H1 (cell line): ENCODE measurements at regions not wholly inside any gene's neighbourhood (a gene's known extent, or its start where the extent isn't known, plus 50 kb on each side); places are given as distances from the start of the nearest gene placed in this dataset.

ENCODE experiments used
- CTCF ChIA-PET: fragments of 300-600 bp; sonication (Branson Sonifier 250); formaldehyde crosslinking; loops from one replicate; lab custom pipeline; 2021; ENCODE audit not compliant: partially characterized antibody; lab: Charles Lee
- POLR2A ChIA-PET: fragments of 300-600 bp; sonication (Branson Sonifier 250); formaldehyde crosslinking; loops from one replicate; lab custom pipeline; 2021; ENCODE audit warnings: inconsistent platforms; ENCODE audit not compliant: partially characterized antibody; lab: Charles Lee
- DNase-seq, 2 experiments: peaks; one replicate each; pipeline versions ENCODE4 v3.0.0 to v3.0.0-alpha.2; 2010 to 2022; ENCODE audit warnings: low spot score in 2 of 2, low read depth in 1 of 2, mixed read lengths in 1 of 2
- FAIRE-seq: peaks from 2 replicates; lab custom pipeline; 2011; peaks lifted over from hg19 to GRCh38; lab: Jason Lieb, UNC
- H2AFZ ChIP-seq: 2 replicates; pipeline ENCODE4 v1.8.1; 2012; ENCODE audit warnings: low read length, inconsistent platforms
- H2AK5ac ChIP-seq: 2 replicates; pipeline ENCODE4 v1.6.1; 2013; ENCODE audit warnings: low read depth, low read length
- H2BK120ac ChIP-seq: replicated peaks from 2 replicates; pipeline ENCODE3; 2013; ENCODE audit warnings: low read depth, low read length, inconsistent platforms
- H2BK12ac ChIP-seq: 2 replicates; pipeline ENCODE4 v1.6.1; 2013; ENCODE audit warnings: low read depth, low read length
- H2BK15ac ChIP-seq: 2 replicates; pipeline ENCODE4 v1.6.1; 2013; ENCODE audit warnings: low read length
- H2BK20ac ChIP-seq: 2 replicates; pipeline ENCODE4 v1.6.1; 2013; ENCODE audit warnings: low read length
- H2BK5ac ChIP-seq: 2 replicates; pipeline ENCODE4 v1.6.1; 2013; ENCODE audit warnings: low read depth, low read length
- H3K14ac ChIP-seq: 2 replicates; pipeline ENCODE4 v1.6.1; 2013; ENCODE audit warnings: inconsistent platforms; ENCODE audit not compliant: insufficient read length
- H3K18ac ChIP-seq: 2 replicates; pipeline ENCODE4 v1.6.1; 2013; ENCODE audit warnings: low read length; ENCODE audit errors: extremely low read depth
- H3K23ac ChIP-seq: 2 replicates; pipeline ENCODE4 v1.6.1; 2013; ENCODE audit warnings: inconsistent platforms; ENCODE audit not compliant: insufficient read length
- H3K23me2 ChIP-seq: 2 replicates; pipeline ENCODE4 v1.6.1; 2013; ENCODE audit warnings: low read depth, low read length
- H3K27ac ChIP-seq: 2 replicates; pipeline ENCODE4 v1.6.1; 2011; ENCODE audit warnings: low read depth, low read length, inconsistent platforms
- H3K27me3 ChIP-seq, 4 experiments: replicated peaks in 1 of 4; 1 replicate in 1 of 4; 2 replicates in 3 of 4; pipeline versions ENCODE4 v1.6.1 to v1.8.1; 2011 to 2013; ENCODE audit warnings: low read length in 3 of 4, mild to moderate bottlenecking in 3 of 4, inconsistent platforms in 2 of 4, mixed read lengths in 2 of 4, moderate library complexity in 1 of 4; ENCODE audit not compliant: control insufficient read depth in 3 of 4, insufficient read depth in 3 of 4; ENCODE audit errors: extremely low read depth in 1 of 4
- H3K36me3 ChIP-seq, 4 experiments: 2 replicates each; pipeline versions ENCODE4 v1.6.1 to v1.8.1; 2011 to 2013; ENCODE audit warnings: mild to moderate bottlenecking in 4 of 4, low read length in 3 of 4, moderate library complexity in 2 of 4, control low read depth in 1 of 4, inconsistent platforms in 1 of 4; ENCODE audit not compliant: insufficient read depth in 4 of 4, control insufficient read depth in 2 of 4
- H3K4ac ChIP-seq: replicated peaks from 2 replicates; pipeline ENCODE3; 2013; ENCODE audit warnings: low read length, low read depth, mixed read lengths, inconsistent platforms; ENCODE audit not compliant: insufficient read length
- H3K4me1 ChIP-seq, 4 experiments: replicated peaks in 1 of 4; 1 replicate in 1 of 4; 2 replicates in 3 of 4; pipeline versions ENCODE4 v1.6.1 to v1.8.1; 2011 to 2013; ENCODE audit warnings: low read length in 3 of 4, inconsistent platforms in 2 of 4, mixed read lengths in 1 of 4; ENCODE audit not compliant: insufficient read depth in 4 of 4, control insufficient read depth in 3 of 4
- H3K4me2 ChIP-seq, 2 experiments: 2 replicates each; pipeline versions ENCODE4 v1.6.1 to v1.8.1; 2011 to 2013; ENCODE audit warnings: low read depth in 2 of 2, low read length in 2 of 2, control low read depth in 1 of 2, inconsistent platforms in 1 of 2, mild to moderate bottlenecking in 1 of 2; ENCODE audit not compliant: insufficient read depth in 1 of 2
- H3K4me3 ChIP-seq, 4 experiments: fragments of 200-600, 300-600 bp in 1 of 4; sonication (generic), shearing (Covaris generic), sonication (Bioruptor Twin) in 1 of 4; 2 replicates each; pipeline versions ENCODE4 v1.5.1 to v1.8.1; 2011 to 2016; ENCODE audit warnings: low read length in 4 of 4, low read depth in 3 of 4, control low read depth in 2 of 4, inconsistent platforms in 2 of 4, mild to moderate bottlenecking in 2 of 4, mixed read lengths in 1 of 4, moderate library complexity in 1 of 4; ENCODE audit not compliant: insufficient read depth in 2 of 4; ENCODE audit errors: extremely low read depth in 1 of 4
- H3K56ac ChIP-seq: replicated peaks from 2 replicates; pipeline ENCODE3; 2013; ENCODE audit warnings: low read depth, mild to moderate bottlenecking, mixed read lengths, low read length, inconsistent platforms; ENCODE audit not compliant: insufficient read length
- H3K79me1 ChIP-seq: 2 replicates; pipeline ENCODE4 v1.6.1; 2013; ENCODE audit warnings: low read depth, low read length, control low read depth
- H3K79me2 ChIP-seq, 2 experiments: 2 replicates each; pipeline versions ENCODE4 v1.6.1 to v1.8.1; 2012 to 2013; ENCODE audit warnings: low read length in 2 of 2, mild to moderate bottlenecking in 2 of 2, inconsistent platforms in 1 of 2; ENCODE audit not compliant: insufficient read depth in 2 of 2, control insufficient read depth in 1 of 2
- H3K9ac ChIP-seq, 4 experiments: replicated peaks in 1 of 4; 1 replicate in 1 of 4; 2 replicates in 3 of 4; pipeline versions ENCODE4 v1.6.1 to v1.8.1; 2011 to 2013; ENCODE audit warnings: low read depth in 3 of 4, low read length in 3 of 4, control low read depth in 2 of 4, mild to moderate bottlenecking in 2 of 4, moderate library complexity in 2 of 4, inconsistent platforms in 1 of 4; ENCODE audit errors: extremely low read depth in 1 of 4
- H3K9me3 ChIP-seq, 2 experiments: 2 replicates each; pipeline versions ENCODE4 v1.6.1 to v1.8.1; 2012 to 2013; ENCODE audit warnings: mild to moderate bottlenecking in 2 of 2, moderate library complexity in 2 of 2, control low read depth in 1 of 2, inconsistent platforms in 1 of 2, low read depth in 1 of 2, low read length in 1 of 2, mixed read lengths in 1 of 2; ENCODE audit not compliant: insufficient read depth in 2 of 2
- H4K20me1 ChIP-seq, 2 experiments: replicated peaks in 1 of 2; 2 replicates each; pipeline versions ENCODE3 to v1.8.1; 2011 to 2013; ENCODE audit warnings: inconsistent platforms in 2 of 2, low read length in 2 of 2, mild to moderate bottlenecking in 1 of 2; ENCODE audit not compliant: insufficient read depth in 2 of 2, control insufficient read depth in 1 of 2
- H4K5ac ChIP-seq: 2 replicates; pipeline ENCODE4 v1.6.1; 2013; ENCODE audit warnings: low read length, low read depth, mixed read lengths, inconsistent platforms; ENCODE audit not compliant: insufficient read length
- H4K8ac ChIP-seq: 2 replicates; pipeline ENCODE4 v1.8.0; 2013; ENCODE audit warnings: mild to moderate bottlenecking, moderate library complexity, low read length, inconsistent platforms; ENCODE audit not compliant: insufficient read depth; ENCODE audit errors: extremely low read depth
- H4K91ac ChIP-seq: replicated peaks from 2 replicates; pipeline ENCODE3; 2013; ENCODE audit warnings: low read length, mixed read lengths, inconsistent platforms; ENCODE audit not compliant: insufficient read length
- ATF3 ChIP-seq: IDR thresholded peaks from 2 replicates; pipeline ENCODE4 v1.6.1; 2011; ENCODE audit warnings: low read depth, mild to moderate bottlenecking, low read length; ENCODE audit not compliant: insufficient read depth
- CHD2 ChIP-seq: IDR thresholded peaks from 2 replicates; pipeline ENCODE4 v1.6.1; 2012; ENCODE audit warnings: low read length, improper control_type of control experiment
- EGR1 ChIP-seq: IDR thresholded peaks from 2 replicates; pipeline ENCODE4 v1.6.1; 2011; ENCODE audit warnings: low read depth, low read length, borderline replicate concordance
- HDAC2 ChIP-seq, 2 experiments: fragments of 300-600 bp in 1 of 2; sonication (generic) in 1 of 2; IDR thresholded peaks; 2 replicates each; pipeline ENCODE4 v1.6.1; 2011 to 2012; ENCODE audit warnings: low read depth in 2 of 2, low read length in 2 of 2, mild to moderate bottlenecking in 2 of 2, moderate library complexity in 2 of 2, borderline replicate concordance in 1 of 2, inconsistent platforms in 1 of 2
- NANOG ChIP-seq: IDR thresholded peaks from 2 replicates; pipeline ENCODE4 v1.6.1; 2011; ENCODE audit warnings: low read length, low read depth, mild to moderate bottlenecking, inconsistent platforms; ENCODE audit not compliant: insufficient read depth, poor library complexity, severe bottlenecking
- POLR2A ChIP-seq, 2 experiments: IDR thresholded peaks; 1 replicate in 1 of 2; 2 replicates in 1 of 2; pipeline ENCODE4 v1.6.1; 2011; ENCODE audit warnings: low read depth in 2 of 2, low read length in 2 of 2, mild to moderate bottlenecking in 2 of 2; ENCODE audit errors: control extremely low read depth in 1 of 2
- POLR2AphosphoS5 ChIP-seq: IDR thresholded peaks from 2 replicates; pipeline ENCODE4 v1.6.1; 2011; ENCODE audit warnings: low read depth, low read length
- POU5F1 ChIP-seq: IDR thresholded peaks from 2 replicates; pipeline ENCODE4 v1.6.1; 2011; ENCODE audit warnings: low read depth, mild to moderate bottlenecking, low read length, moderate library complexity
- RXRA ChIP-seq: IDR thresholded peaks from 2 replicates; pipeline ENCODE4 v1.6.1; 2011; ENCODE audit warnings: low read depth, mild to moderate bottlenecking, low read length, moderate library complexity; ENCODE audit not compliant: insufficient read depth
- SRF ChIP-seq: IDR thresholded peaks from 2 replicates; pipeline ENCODE4 v1.6.1; 2011; ENCODE audit warnings: mild to moderate bottlenecking, low read depth, low read length, moderate library complexity
- ZNF274 ChIP-seq: IDR thresholded peaks from 2 replicates; pipeline ENCODE4 v1.7.0; 2012; ENCODE audit warnings: low read length, borderline replicate concordance; ENCODE audit errors: extremely low read depth
- WGBS, 2 experiments: shearing (Covaris generic) in 1 of 2; methylation state at CpG; one replicate each; pipeline versions ENCODE4 v1.1.6 to v1.1.7; 2013 to 2015; ENCODE audit warnings: low lambda C conversion rate in 2 of 2, mixed read lengths in 2 of 2, inconsistent platforms in 1 of 2, low coverage in 1 of 2, missing lambda C conversion rate in 1 of 2; ENCODE audit not compliant: insufficient replicate concordance in 2 of 2, insufficient coverage in 1 of 2, insufficient read length in 1 of 2; ENCODE audit errors: extremely low coverage in 1 of 2, missing lambda C conversion rate in 1 of 2; 5-methylcytosine and 5-hydroxymethylcytosine counted together
- TF ChIP-seq, protein P1 (sequence below), 3 experiments: IDR thresholded peaks; 1 replicate in 2 of 3; 2 replicates in 1 of 3; pipeline versions ENCODE4 v1.5.1 to v1.6.1; 2011; ENCODE audit warnings: low read length in 3 of 3, mild to moderate bottlenecking in 3 of 3, inconsistent platforms in 2 of 3, low read depth in 1 of 3, moderate library complexity in 1 of 3; ENCODE audit not compliant: insufficient read depth in 1 of 3; ENCODE audit errors: control extremely low read depth in 1 of 3

GRCh38 chr10:4766454-4766853 is 59.6 kb upstream of the AKR1E2 start:
- Histone ChIP-seq H3K23me2 (no peaks in the 10 kb centered on the region), H3K14ac (no peak overlapping the region), H3K27me3 (no peaks in the 10 kb centered on the region), H4K91ac (no peak overlapping the region), H3K4me2 (no peak overlapping the region), H3K56ac (no peak overlapping the region), H3K4me3 (no peak overlapping the region), H3K18ac (no peak overlapping the region), H2BK20ac (no peak overlapping the region), H2BK15ac (no peak overlapping the region), H3K4me1 (peaks cover 0 to 3% (median 0%) of the 10 kb centered on the region in 4 experiments; a peak in 1 of 7 replicates), H3K27ac (no peak overlapping the region), H3K9me3 (no peaks in the 10 kb centered on the region), H3K9ac (no peak overlapping the region), H2AK5ac (no peak overlapping the region), H4K20me1 (no peaks in the 10 kb centered on the region), H2AFZ (no peak overlapping the region), H3K79me1 (no peaks in the 10 kb centered on the region), H2BK12ac (no peak overlapping the region), H3K36me3 (no peaks in the 10 kb centered on the region), H3K4ac (no peak overlapping the region), H4K8ac (no peak overlapping the region), H4K5ac (no peak overlapping the region), H3K23ac (no peak overlapping the region), H2BK5ac (no peak overlapping the region), H2BK120ac (no peak overlapping the region), H3K79me2 (no peaks in the 10 kb centered on the region)
- POLR2A ChIA-PET, result no interaction called here
- no peak for FAIRE-seq
- CTCF ChIA-PET, result interaction anchor here (0.6 to 2.2 kb wide), 32 partner anchors 9 to 1573 kb away, joined by 3 to 11 read pairs (median 3); no protein-coding TSS in a partner anchor
- DNase-seq, result no peak
- WGBS, 2 experiments, result 81% methylated on average over 3 of the region's 3 CpGs; no CpG with 5 or more reads in 1 of the 2 experiments
- TF ChIP-seq HDAC2 (IDR thresholded peaks at IDR 0.05; ENCODE audit: borderline replicate concordance in 1 of 2, low read depth in 2 of 2, low read length in 2 of 2) (no peak), CHD2 (no peak), POU5F1 (no peak), POLR2A (IDR thresholded peaks at IDR 0.05; ENCODE audit: control extremely low read depth in 1 of 2, low read depth in 2 of 2, low read length in 2 of 2) (no peak), ZNF274 (no peak), EGR1 (no peak), RXRA (no peak), POLR2AphosphoS5 (no peak), SRF (no peak), ATF3 (no peak), NANOG (no peak)
- TF ChIP-seq, protein P1, sequence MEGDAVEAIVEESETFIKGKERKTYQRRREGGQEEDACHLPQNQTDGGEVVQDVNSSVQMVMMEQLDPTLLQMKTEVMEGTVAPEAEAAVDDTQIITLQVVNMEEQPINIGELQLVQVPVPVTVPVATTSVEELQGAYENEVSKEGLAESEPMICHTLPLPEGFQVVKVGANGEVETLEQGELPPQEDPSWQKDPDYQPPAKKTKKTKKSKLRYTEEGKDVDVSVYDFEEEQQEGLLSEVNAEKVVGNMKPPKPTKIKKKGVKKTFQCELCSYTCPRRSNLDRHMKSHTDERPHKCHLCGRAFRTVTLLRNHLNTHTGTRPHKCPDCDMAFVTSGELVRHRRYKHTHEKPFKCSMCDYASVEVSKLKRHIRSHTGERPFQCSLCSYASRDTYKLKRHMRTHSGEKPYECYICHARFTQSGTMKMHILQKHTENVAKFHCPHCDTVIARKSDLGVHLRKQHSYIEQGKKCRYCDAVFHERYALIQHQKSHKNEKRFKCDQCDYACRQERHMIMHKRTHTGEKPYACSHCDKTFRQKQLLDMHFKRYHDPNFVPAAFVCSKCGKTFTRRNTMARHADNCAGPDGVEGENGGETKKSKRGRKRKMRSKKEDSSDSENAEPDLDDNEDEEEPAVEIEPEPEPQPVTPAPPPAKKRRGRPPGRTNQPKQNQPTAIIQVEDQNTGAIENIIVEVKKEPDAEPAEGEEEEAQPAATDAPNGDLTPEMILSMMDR (IDR thresholded peaks at IDR 0.05; ENCODE audit: control extremely low read depth in 1 of 3, insufficient read depth in 1 of 3, low read depth in 1 of 3, low read length in 3 of 3), result no peak
